H9 (cell line): ENCODE measurements at regions not wholly inside any gene's neighbourhood (a gene's known extent, or its start where the extent isn't known, plus 50 kb on each side); places are given as distances from the start of the nearest gene placed in this dataset.

Experiments
- DNase-seq: peaks from one replicate; pipeline ENCODE4 v3.0.0-alpha.2; 2017
- H2AFZ ChIP-seq: one replicate; pipeline ENCODE4 v1.6.1; 2013; ENCODE audit warnings: mild to moderate bottlenecking, low read length, control low read depth, moderate library complexity
- H2AK5ac ChIP-seq: 2 replicates; pipeline ENCODE4 v1.6.1; 2013; ENCODE audit warnings: low read length, control low read depth, mixed read lengths; ENCODE audit not compliant: insufficient read length
- H2BK120ac ChIP-seq: one replicate; pipeline ENCODE4 v1.6.1; 2013; ENCODE audit warnings: low read depth, mild to moderate bottlenecking, low read length, control low read depth, inconsistent platforms; ENCODE audit not compliant: poor library complexity, severe bottlenecking
- H2BK12ac ChIP-seq: 2 replicates; pipeline ENCODE4 v1.6.1; 2013; ENCODE audit warnings: low read length, control low read depth, mixed read lengths, low read depth; ENCODE audit not compliant: insufficient read length
- H2BK15ac ChIP-seq: 2 replicates; pipeline ENCODE4 v1.6.1; 2013; ENCODE audit warnings: low read depth, low read length, control low read depth
- H2BK20ac ChIP-seq: one replicate; pipeline ENCODE4 v1.6.1; 2013; ENCODE audit warnings: low read depth, mild to moderate bottlenecking, low read length, control low read depth, inconsistent platforms; ENCODE audit not compliant: poor library complexity, severe bottlenecking
- H2BK5ac ChIP-seq: 2 replicates; pipeline ENCODE4 v1.6.1; 2013; ENCODE audit warnings: low read length, control low read depth, mixed read lengths; ENCODE audit not compliant: insufficient read length
- H3K14ac ChIP-seq: 2 replicates; pipeline ENCODE4 v1.6.1; 2013; ENCODE audit warnings: low read length, control low read depth; ENCODE audit not compliant: insufficient read depth
- H3K18ac ChIP-seq: 2 replicates; pipeline ENCODE4 v1.6.1; 2013; ENCODE audit warnings: low read depth, mild to moderate bottlenecking, mixed read lengths, low read length, control low read depth; ENCODE audit not compliant: insufficient read length
- H3K23ac ChIP-seq: 2 replicates; pipeline ENCODE4 v1.6.1; 2013; ENCODE audit warnings: low read length, control low read depth, mixed read lengths, low read depth; ENCODE audit not compliant: insufficient read length
- H3K23me2 ChIP-seq: 2 replicates; pipeline ENCODE4 v1.6.1; 2013; ENCODE audit warnings: low read depth, mild to moderate bottlenecking, mixed read lengths, low read length, control low read depth; ENCODE audit not compliant: insufficient read length, poor library complexity, severe bottlenecking
- H3K27ac ChIP-seq: 2 replicates; pipeline ENCODE4 v1.5.1; 2013; ENCODE audit warnings: low read length, control low read depth, mixed read lengths, low read depth; ENCODE audit not compliant: insufficient read length
- H3K27me3 ChIP-seq: 2 replicates; pipeline ENCODE4 v1.6.1; 2013; ENCODE audit warnings: low read length, control low read depth, inconsistent platforms; ENCODE audit not compliant: insufficient read depth
- H3K4ac ChIP-seq: 2 replicates; pipeline ENCODE4 v1.6.1; 2013; ENCODE audit warnings: low read depth, mild to moderate bottlenecking, control low read depth, inconsistent platforms, low read length, moderate library complexity
- H3K4me1 ChIP-seq: 2 replicates; pipeline ENCODE4 v1.6.1; 2013; ENCODE audit warnings: low read length, control low read depth, inconsistent platforms; ENCODE audit not compliant: insufficient read depth
- H3K4me2 ChIP-seq: 2 replicates; pipeline ENCODE4 v1.6.1; 2013; ENCODE audit warnings: low read length, control low read depth, mixed read lengths; ENCODE audit not compliant: insufficient read length, insufficient read depth
- H3K56ac ChIP-seq: 2 replicates; pipeline ENCODE4 v1.6.1; 2013; ENCODE audit warnings: low read depth, mild to moderate bottlenecking, mixed read lengths, low read length, control low read depth; ENCODE audit not compliant: insufficient read length
- H3K79me1 ChIP-seq: 2 replicates; pipeline ENCODE4 v1.6.1; 2013; ENCODE audit warnings: low read depth, mild to moderate bottlenecking, moderate library complexity, low read length, control low read depth, inconsistent platforms; ENCODE audit not compliant: insufficient read depth, poor library complexity, severe bottlenecking
- H3K79me2 ChIP-seq: 2 replicates; pipeline ENCODE4 v1.6.1; 2013; ENCODE audit warnings: low read length, control low read depth, inconsistent platforms; ENCODE audit not compliant: insufficient read depth
- H3K9ac ChIP-seq: 2 replicates; pipeline ENCODE4 v1.6.1; 2013; ENCODE audit warnings: low read length, control low read depth, mixed read lengths; ENCODE audit not compliant: insufficient read length; ENCODE audit errors: extremely low read depth
- H3K9me3 ChIP-seq: one replicate; pipeline ENCODE4 v1.6.1; 2013; ENCODE audit warnings: low read depth, low read length, inconsistent platforms; ENCODE audit not compliant: control insufficient read depth
- H3T11ph ChIP-seq: one replicate; pipeline ENCODE4 v1.6.1; 2013; ENCODE audit warnings: mild to moderate bottlenecking, low read length, control low read depth, inconsistent platforms
- H4K20me1 ChIP-seq: one replicate; pipeline ENCODE4 v1.6.1; 2013; ENCODE audit not compliant: control insufficient read depth, insufficient read length, insufficient read depth
- H4K5ac ChIP-seq: 2 replicates; pipeline ENCODE4 v1.6.1; 2013; ENCODE audit warnings: low read depth, mild to moderate bottlenecking, mixed read lengths, low read length, control low read depth; ENCODE audit not compliant: insufficient read length
- H4K8ac ChIP-seq: replicated peaks from 2 replicates; pipeline ENCODE4 v1.6.1; 2013; ENCODE audit warnings: low read length, control low read depth, mixed read lengths, low read depth; ENCODE audit not compliant: insufficient read length
- H4K91ac ChIP-seq: 2 replicates; pipeline ENCODE4 v1.6.1; 2013; ENCODE audit warnings: low read depth, mild to moderate bottlenecking, moderate library complexity, mixed read lengths, low read length, control low read depth; ENCODE audit not compliant: insufficient read length
- H3K27ac Mint-ChIP-seq, 3 experiments: 2 replicates in 2 of 3; 3 replicates in 1 of 3; pipeline ENCODE4 v1.8.0; 2020 to 2021; ENCODE audit warnings: mixed read lengths in 3 of 3, mild to moderate bottlenecking in 1 of 3, moderate library complexity in 1 of 3
- H3K27me3 Mint-ChIP-seq: 2 replicates; pipeline ENCODE4 v1.8.0; 2021; ENCODE audit warnings: low read depth, mild to moderate bottlenecking, moderate library complexity, mixed read lengths
- H3K36me3 Mint-ChIP-seq, 3 experiments: 2 replicates in 2 of 3; 3 replicates in 1 of 3; pipeline ENCODE4 v1.8.0; 2020 to 2021; ENCODE audit warnings: low read depth in 3 of 3, mixed read lengths in 3 of 3; ENCODE audit not compliant: insufficient read depth in 1 of 3
- H3K4me1 Mint-ChIP-seq, 2 experiments: 2 replicates each; pipeline ENCODE4 v1.8.0; 2020; ENCODE audit warnings: mixed read lengths in 2 of 2
- H3K4me3 Mint-ChIP-seq, 2 experiments: 2 replicates in 1 of 2; 3 replicates in 1 of 2; pipeline ENCODE4 v1.8.0; 2020 to 2021; ENCODE audit warnings: mild to moderate bottlenecking in 2 of 2, mixed read lengths in 2 of 2, moderate library complexity in 1 of 2
- H3K9me3 Mint-ChIP-seq, 2 experiments: 2 replicates in 1 of 2; 3 replicates in 1 of 2; pipeline ENCODE4 v1.8.0; 2020; ENCODE audit warnings: mild to moderate bottlenecking in 2 of 2, mixed read lengths in 2 of 2, moderate library complexity in 1 of 2
- WGBS: extraction: QIAGEN DNeasy Blood & Tissue Kit; methylation state at CpG from one replicate; pipeline ENCODE4 v1.1.7; 2013; ENCODE audit warnings: missing lambda C conversion rate, low lambda C conversion rate, mixed read lengths; ENCODE audit not compliant: insufficient read length; ENCODE audit errors: extremely low coverage; 5-methylcytosine and 5-hydroxymethylcytosine counted together
- TF ChIP-seq, protein P1 (sequence below): fragments of 200-600 bp; sonication (generic); conservative IDR thresholded peaks from 3 replicates; pipeline ENCODE4 v1.8.0; 2021; ENCODE audit warnings: antibody characterized with exemption, mild to moderate bottlenecking

- Histone ChIP-seq H3K9me3 (no peaks in the 10 kb centered on the region), H3K14ac (no peak overlapping the region), H2BK20ac (no peak overlapping the region), H4K91ac (no peak overlapping the region), H2BK120ac (no peak overlapping the region), H3K79me1 (no peaks in the 10 kb centered on the region), H2BK15ac (no peak overlapping the region), H3K4me2 (no peak overlapping the region), H3K23ac (no peak overlapping the region), H4K20me1 (no peaks in the 10 kb centered on the region), H3K4ac (no peak overlapping the region), H4K8ac (no peak overlapping the region), H3K56ac (no peak overlapping the region), H3K18ac (no peak overlapping the region), H4K5ac (no peak overlapping the region), H2AK5ac (no peak overlapping the region), H2AFZ (no peak overlapping the region), H3K27me3 (no peaks in the 10 kb centered on the region), H3K4me1 (no peaks in the 10 kb centered on the region), H3K23me2 (no peaks in the 10 kb centered on the region), H3K79me2 (no peaks in the 10 kb centered on the region), H2BK5ac (no peak overlapping the region), H3K9ac (no peak overlapping the region), H3T11ph (no peak overlapping the region), H2BK12ac (no peak overlapping the region), H3K27ac (no peak overlapping the region)
- TF ChIP-seq, protein P1, sequence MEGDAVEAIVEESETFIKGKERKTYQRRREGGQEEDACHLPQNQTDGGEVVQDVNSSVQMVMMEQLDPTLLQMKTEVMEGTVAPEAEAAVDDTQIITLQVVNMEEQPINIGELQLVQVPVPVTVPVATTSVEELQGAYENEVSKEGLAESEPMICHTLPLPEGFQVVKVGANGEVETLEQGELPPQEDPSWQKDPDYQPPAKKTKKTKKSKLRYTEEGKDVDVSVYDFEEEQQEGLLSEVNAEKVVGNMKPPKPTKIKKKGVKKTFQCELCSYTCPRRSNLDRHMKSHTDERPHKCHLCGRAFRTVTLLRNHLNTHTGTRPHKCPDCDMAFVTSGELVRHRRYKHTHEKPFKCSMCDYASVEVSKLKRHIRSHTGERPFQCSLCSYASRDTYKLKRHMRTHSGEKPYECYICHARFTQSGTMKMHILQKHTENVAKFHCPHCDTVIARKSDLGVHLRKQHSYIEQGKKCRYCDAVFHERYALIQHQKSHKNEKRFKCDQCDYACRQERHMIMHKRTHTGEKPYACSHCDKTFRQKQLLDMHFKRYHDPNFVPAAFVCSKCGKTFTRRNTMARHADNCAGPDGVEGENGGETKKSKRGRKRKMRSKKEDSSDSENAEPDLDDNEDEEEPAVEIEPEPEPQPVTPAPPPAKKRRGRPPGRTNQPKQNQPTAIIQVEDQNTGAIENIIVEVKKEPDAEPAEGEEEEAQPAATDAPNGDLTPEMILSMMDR, result peak; percentile 77
- H3K27ac Mint-ChIP-seq, result no peak overlapping the region
- no peak overlapping the region for H3K4me3 Mint-ChIP-seq
- WGBS, result no CpG with 5 or more reads among the region's 1 CpG
- H3K27me3 Mint-ChIP-seq, result no peaks in the 10 kb centered on the region
- no peaks in the 10 kb centered on the region for H3K9me3 Mint-ChIP-seq
- peaks cover 4% of the 10 kb centered on the region in 2 experiments; a peak in 3 of 4 replicates for H3K4me1 Mint-ChIP-seq
- DNase-seq, result peak; percentile 72
- no peaks in the 10 kb centered on the region for H3K36me3 Mint-ChIP-seq
These were observed 968.5 kb downstream of the BCL11A start for GRCh38 chr2:59584958-59585357.
